Spleen (tissue), 7 donors: ENCODE measurements at regions not wholly inside any gene's neighbourhood (a gene's known extent, or its start where the extent isn't known, plus 50 kb on each side); places are given as distances from the start of the nearest gene placed in this dataset.

Experiments used
- CTCF ChIP-seq, 11 experiments: fragments of 200-600 bp in 7 of 11; fragments of 450-650 bp in 4 of 11; sonication (generic) in 4 of 11; IDR thresholded peaks in 8 of 11; conservative IDR thresholded peaks in 3 of 11; 1 replicate in 7 of 11; 2 replicates in 4 of 11; pipeline versions ENCODE4 v1.4.0 to v1.8.0; 2016 to 2021; ENCODE audit warnings: antibody characterized with exemption in 11 of 11, inconsistent platforms in 4 of 11, mild to moderate bottlenecking in 1 of 11
- POLR2A ChIP-seq, 3 donors: fragments of 450-650 bp; IDR thresholded peaks; one replicate each; pipeline ENCODE4 v1.5.1; 2017; ENCODE audit warnings: antibody characterized with exemption in 3 of 3, mild to moderate bottlenecking in 1 of 3
- donor health status: DM: no; HTN: no; CAD: no; lungs with moderate emphysema.
- donor health status: DM: no; HTN: no; CAD: no.
- donor health status: DM: no; HTN: no; CAD: no.

GRCh38 chr2:234137400-234138014 lies 87.0 kb downstream of the SPP2 start:
- TF ChIP-seq CTCF (IDR thresholded peaks at IDR 0.05 in 8 of 11, conservative IDR thresholded peaks at IDR 0.05 in 3 of 11) (no peak), POLR2A (IDR thresholded peaks at IDR 0.05) (no peak)
